Liver (tissue), 8 donors: ENCODE measurements at regions not wholly inside any gene's neighbourhood (a gene's known extent, or its start where the extent isn't known, plus 50 kb on each side); places are given as distances from the start of the nearest gene placed in this dataset.

Source experiments
- DNase-seq: peaks from one replicate; pipeline ENCODE4 v3.0.0-alpha.2; 2017; ENCODE audit warnings: low spot score
- H3K27ac ChIP-seq, 2 donors: one replicate each; pipeline ENCODE4 v1.7.0; 2013; ENCODE audit warnings: inconsistent platforms in 2 of 2, low read length in 2 of 2, control low read depth in 1 of 2, low read depth in 1 of 2, mild to moderate bottlenecking in 1 of 2
- H3K27me3 ChIP-seq, 4 donors: one replicate each; pipeline versions ENCODE4 v1.6.1 to v1.7.0; 2013; ENCODE audit warnings: low read length in 3 of 4, inconsistent platforms in 1 of 4, mild to moderate bottlenecking in 1 of 4, moderate library complexity in 1 of 4; ENCODE audit not compliant: control insufficient read depth in 4 of 4, insufficient read depth in 4 of 4
- H3K36me3 ChIP-seq, 4 donors: one replicate each; pipeline versions ENCODE4 v1.6.1 to v1.7.0; 2013; ENCODE audit warnings: low read length in 3 of 4, mild to moderate bottlenecking in 3 of 4, low read depth in 1 of 4, moderate library complexity in 1 of 4; ENCODE audit not compliant: control insufficient read depth in 4 of 4, insufficient read depth in 3 of 4
- H3K4me1 ChIP-seq, 4 donors: one replicate each; pipeline versions ENCODE4 v1.6.1 to v1.7.0; 2013; ENCODE audit warnings: low read length in 3 of 4, mild to moderate bottlenecking in 3 of 4, moderate library complexity in 1 of 4; ENCODE audit not compliant: control insufficient read depth in 4 of 4, insufficient read depth in 4 of 4
- H3K4me3 ChIP-seq, 3 donors: one replicate each; pipeline versions ENCODE4 v1.6.1 to v1.7.0; 2013; ENCODE audit warnings: low read length in 3 of 3, control low read depth in 1 of 3, low read depth in 1 of 3, mild to moderate bottlenecking in 1 of 3
- H3K9ac ChIP-seq, 2 donors: one replicate each; pipeline ENCODE4 v1.7.0; 2013; ENCODE audit warnings: low read length in 2 of 2, mild to moderate bottlenecking in 2 of 2, moderate library complexity in 2 of 2, control low read depth in 1 of 2, low read depth in 1 of 2
- H3K9me3 ChIP-seq, 4 donors: one replicate each; pipeline versions ENCODE4 v1.6.1 to v1.7.0; 2013; ENCODE audit warnings: low read length in 3 of 4; ENCODE audit not compliant: control insufficient read depth in 4 of 4
- ATF3 ChIP-seq: IDR thresholded peaks from 2 replicates; pipeline ENCODE4 v1.6.1; 2016; ENCODE audit warnings: antibody characterized with exemption
- CTCF ChIP-seq: fragments of 150-350 bp; IDR thresholded peaks from 2 replicates; pipeline ENCODE4 v1.5.1; 2017; ENCODE audit warnings: improper control_type of control experiment, low read depth, low read length; ENCODE audit not compliant: missing input control
- EGR1 ChIP-seq, 2 donors: IDR thresholded peaks; 2 replicates each; pipeline ENCODE4 v1.6.1; 2016 to 2018; ENCODE audit warnings: antibody characterized with exemption in 2 of 2, low read depth in 2 of 2
- FOXA1 ChIP-seq: IDR thresholded peaks from 2 replicates; pipeline ENCODE4 v1.6.1; 2016; ENCODE audit warnings: antibody characterized with exemption
- FOXA2 ChIP-seq: IDR thresholded peaks from 2 replicates; pipeline ENCODE4 v1.6.1; 2016; ENCODE audit warnings: antibody characterized with exemption
- GABPA ChIP-seq, 2 donors: IDR thresholded peaks in 1 of 2; conservative IDR thresholded peaks in 1 of 2; 2 replicates each; pipeline ENCODE4 v1.6.1; 2016; ENCODE audit warnings: antibody characterized with exemption in 2 of 2, mild to moderate bottlenecking in 1 of 2, moderate library complexity in 1 of 2
- HNF4A ChIP-seq, 2 donors: conservative IDR thresholded peaks; 2 replicates each; pipeline ENCODE4 v1.6.1; 2016; ENCODE audit warnings: antibody characterized with exemption in 2 of 2, mild to moderate bottlenecking in 2 of 2
- NR2F2 ChIP-seq: IDR thresholded peaks from 2 replicates; pipeline ENCODE4 v1.6.1; 2016; ENCODE audit warnings: antibody characterized with exemption
- RAD21 ChIP-seq, 2 donors: IDR thresholded peaks; 2 replicates each; pipeline ENCODE4 v1.6.1; 2016; ENCODE audit warnings: antibody characterized with exemption in 2 of 2, mild to moderate bottlenecking in 2 of 2
- ZBTB33 ChIP-seq: IDR thresholded peaks from 2 replicates; pipeline ENCODE4 v1.6.1; 2016; ENCODE audit warnings: antibody characterized with exemption
- WGBS: extraction: QIAGEN DNeasy Blood & Tissue Kit; methylation state at CpG from one replicate; pipeline ENCODE4 v1.1.7; 2013; 5-methylcytosine and 5-hydroxymethylcytosine counted together
- donor health status: healthy.
- donor health status: healthy.
- donor health status: healthy.
- donor health status: healthy.
- donor health status: healthy.

- TF ChIP-seq ZBTB33 (no peak), FOXA2 (no peak)
Measured at GRCh38 chr1:63068626-63069025, 253.7 kb upstream of the FOXD3 start (continued).

GRCh38 chr1:63069214-63069613 is 253.2 kb upstream of the FOXD3 start:
- TF ChIP-seq ATF3 (no peak), RAD21 (IDR thresholded peaks at IDR 0.05) (no peak), NR2F2 (no peak), GABPA (IDR thresholded peaks at IDR 0.05 in 1 of 2, conservative IDR thresholded peaks at IDR 0.05 in 1 of 2) (no peak), FOXA2 (no peak)
- WGBS: 87% methylated on average over 6 of the region's 6 CpGs
- no peak for DNase-seq
- Histone ChIP-seq H3K9me3 (no peaks in the 10 kb centered on the region), H3K4me3 (no peak overlapping the region), H3K36me3 (no peaks in the 10 kb centered on the region), H3K9ac (no peak overlapping the region), H3K27me3 (peaks cover 0 to 16% (median 2%) of the 10 kb centered on the region in 4 donors), H3K27ac (no peak overlapping the region), H3K4me1 (peaks cover 0 to 2% (median 0%) of the 10 kb centered on the region in 4 donors)

- WGBS: 10% methylated on average over 41 of the region's 41 CpGs
- Histone ChIP-seq H3K9ac (no peak overlapping the region), H3K27ac (no peak overlapping the region), H3K27me3 (peaks cover 2 to 21% (median 5%) of the 10 kb centered on the region in 4 donors), H3K4me1 (peaks cover 0 to 2% (median 0%) of the 10 kb centered on the region in 4 donors), H3K9me3 (peaks cover 1 to 12% (median 6%) of the 10 kb centered on the region in 4 donors), H3K36me3 (no peaks in the 10 kb centered on the region), H3K4me3 (peak overlapping the region in 1 of 3 donors; percentile 27)
- no peak for DNase-seq
- TF ChIP-seq HNF4A (conservative IDR thresholded peaks at IDR 0.05) (no peak), CTCF (peak; percentile 6), FOXA2 (no peak), GABPA (IDR thresholded peaks at IDR 0.05 in 1 of 2, conservative IDR thresholded peaks at IDR 0.05 in 1 of 2) (no peak), RAD21 (IDR thresholded peaks at IDR 0.05) (peak; percentile 38 to 46), FOXA1 (no peak), EGR1 (IDR thresholded peaks at IDR 0.05; ENCODE audit: low read depth in 2 of 2) (no peak), NR2F2 (no peak), ZBTB33 (no peak)
Measured at GRCh38 chr1:63073309-63074306, 248.8 kb upstream of the FOXD3 start.
